Raji (cell line): ENCODE measurements at regions not wholly inside any gene's neighbourhood (a gene's known extent, or its start where the extent isn't known, plus 50 kb on each side); places are given as distances from the start of the nearest gene placed in this dataset.

ENCODE experiments used
- POLR2A ChIP-seq: IDR thresholded peaks from 2 replicates; pipeline ENCODE4 v1.6.1; 2011; ENCODE audit warnings: low read depth, low read length, control low read depth; ENCODE audit not compliant: insufficient read depth

DNA sequence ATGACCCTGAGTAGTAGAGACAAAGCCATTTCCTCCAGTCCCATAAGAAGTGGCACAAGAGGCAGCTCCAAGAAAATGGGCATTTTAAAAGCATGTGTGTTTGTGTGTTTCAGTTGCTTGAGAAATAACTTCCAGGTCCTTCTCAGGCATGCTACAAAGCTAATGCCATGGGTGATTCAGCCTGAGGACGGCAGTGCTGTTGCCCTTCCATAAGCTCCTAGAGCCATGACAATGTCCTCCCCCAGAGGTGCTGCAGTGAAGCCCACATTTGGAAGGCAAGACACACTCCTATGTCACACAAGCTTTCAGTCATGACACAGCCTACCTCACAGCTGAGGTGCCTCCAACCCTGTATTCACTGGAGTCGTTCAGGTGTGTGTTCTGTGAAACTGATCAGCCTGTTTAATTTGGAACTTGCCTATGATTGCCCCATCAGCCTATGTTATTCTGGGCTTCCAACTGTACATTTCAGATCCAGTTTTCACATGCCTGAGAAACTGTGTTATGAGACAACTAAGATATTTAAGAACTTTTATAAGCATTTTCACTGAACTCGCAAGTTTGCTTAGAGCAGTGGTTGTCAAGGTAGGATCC is 213.6 kb downstream of the FOXO1 start:
- no peak for TF ChIP-seq POLR2A

DNA sequence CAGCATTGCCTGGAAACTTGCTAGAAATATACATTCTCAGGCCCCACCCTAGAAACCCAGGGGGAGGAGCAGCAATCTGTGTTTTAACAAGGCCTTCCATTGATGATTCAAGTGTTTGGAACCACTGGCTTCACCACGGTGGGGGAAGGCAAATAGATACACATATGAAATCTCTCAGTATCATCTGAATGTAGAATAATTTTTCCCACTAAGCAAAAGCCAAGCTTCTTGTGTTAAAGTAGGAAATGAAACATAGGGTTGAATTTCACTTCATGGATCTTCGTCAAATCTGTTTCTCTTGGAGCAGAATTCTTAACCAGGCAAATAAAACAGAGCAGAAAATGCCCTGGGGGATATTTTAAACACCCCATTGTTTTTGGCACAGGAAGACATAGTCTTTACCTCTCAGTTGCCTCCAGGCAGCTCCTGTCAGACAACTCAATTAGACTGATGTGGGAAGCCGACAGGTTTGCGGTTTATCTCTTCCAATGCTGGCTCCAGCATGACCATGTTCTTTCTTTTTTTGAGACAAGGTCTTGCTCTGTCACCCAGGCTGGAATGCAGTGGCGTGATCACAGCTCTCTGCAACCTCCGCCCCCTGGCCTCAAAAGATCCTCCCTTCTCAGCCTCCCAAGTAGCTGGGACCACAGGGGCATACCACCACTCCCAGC is 213.0 kb downstream of the FOXO1 start:
- TF ChIP-seq POLR2A, result no peak

DNA sequence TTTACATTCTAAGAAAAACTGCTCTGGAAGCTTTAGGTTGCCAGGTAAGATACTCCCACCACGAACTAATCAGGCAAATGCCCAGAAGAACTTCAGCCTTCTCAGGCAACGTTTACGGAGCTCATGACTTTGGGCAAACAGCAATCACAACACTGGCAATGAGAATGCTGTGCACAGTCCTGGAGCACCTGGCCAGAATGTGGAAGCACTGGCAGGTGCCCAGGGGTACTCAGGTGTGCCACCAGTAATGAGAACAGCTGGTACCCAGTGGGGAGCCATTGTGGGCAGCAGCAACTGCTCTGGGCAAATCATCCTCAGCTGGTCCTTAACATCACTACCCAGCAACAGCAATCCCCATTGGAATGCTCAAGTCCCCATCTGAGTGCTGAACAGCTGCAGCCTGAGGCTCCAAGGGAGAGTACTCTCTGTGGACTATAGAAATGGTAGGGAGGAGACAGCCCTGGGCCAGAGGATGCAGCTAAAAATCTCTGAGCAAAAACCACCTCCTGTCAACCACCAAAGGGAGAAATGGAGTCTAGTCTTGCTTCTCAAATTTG is 210.0 kb downstream of the FOXO1 start:
- no peak for TF ChIP-seq POLR2A

DNA sequence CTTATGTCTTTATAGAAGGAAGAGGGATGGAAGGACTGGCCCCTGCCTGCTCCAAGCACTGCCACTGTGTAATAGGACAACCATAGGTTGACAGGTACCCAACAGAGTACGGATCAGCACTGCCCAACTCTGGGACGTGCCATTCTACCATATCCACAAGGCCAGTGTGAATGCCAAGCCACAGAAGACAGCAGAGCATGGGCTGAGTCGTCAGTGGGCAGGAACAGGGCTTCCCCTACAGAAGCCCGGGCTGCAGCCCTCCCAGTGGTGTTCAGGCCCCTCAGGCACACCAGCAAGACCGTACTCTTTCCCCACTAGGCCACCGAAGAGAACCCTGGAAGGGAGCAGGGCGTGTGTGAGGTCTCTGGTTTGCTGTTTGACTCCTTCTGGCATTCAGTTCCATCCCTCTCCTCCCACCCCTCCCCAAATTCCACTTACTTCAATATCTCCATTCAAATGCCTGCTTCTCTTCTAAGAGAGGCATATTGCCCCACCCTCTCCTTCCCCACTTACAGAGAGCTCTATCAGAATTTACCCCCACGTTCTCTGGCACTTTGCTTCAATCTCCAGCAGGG is 209.4 kb downstream of the FOXO1 start:
- no peak for TF ChIP-seq POLR2A

DNA sequence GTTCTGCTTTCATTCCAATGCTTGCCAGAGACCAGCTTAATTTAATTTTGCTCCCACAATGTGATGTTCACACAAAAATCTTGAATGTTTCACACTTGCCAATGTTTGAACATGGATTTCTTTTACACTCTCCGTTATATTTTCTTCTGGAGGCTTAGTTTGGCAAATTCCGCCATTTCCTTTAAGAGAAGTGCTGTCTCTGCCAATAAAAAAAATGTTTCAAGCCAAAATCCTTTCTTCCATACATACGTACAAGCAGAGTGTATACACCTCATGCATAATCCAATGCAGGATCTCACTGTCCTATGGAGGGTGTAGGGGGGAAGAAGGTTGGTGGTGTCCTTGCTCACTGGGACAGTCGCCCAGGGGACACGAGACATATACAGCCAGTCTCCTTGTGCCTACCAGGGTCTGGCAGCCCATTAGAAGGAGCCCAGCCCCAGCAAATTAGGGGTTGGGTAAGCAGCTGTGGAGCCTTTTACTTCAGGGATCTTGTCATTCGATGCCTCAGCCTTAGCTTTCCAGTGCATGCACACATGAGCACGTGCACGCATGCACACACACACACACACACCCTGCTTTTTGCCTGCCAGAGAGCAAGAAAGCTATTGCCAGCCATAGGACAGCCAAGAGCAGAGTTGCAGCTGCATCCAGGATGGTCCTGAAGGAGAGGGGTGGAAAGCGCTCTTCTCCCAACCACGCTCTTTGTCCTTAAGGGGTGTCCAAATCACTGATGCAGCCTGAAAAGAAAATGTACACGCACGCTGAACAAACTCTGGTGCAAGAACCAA is 208.3 kb downstream of the FOXO1 start:
- no peak for TF ChIP-seq POLR2A

DNA sequence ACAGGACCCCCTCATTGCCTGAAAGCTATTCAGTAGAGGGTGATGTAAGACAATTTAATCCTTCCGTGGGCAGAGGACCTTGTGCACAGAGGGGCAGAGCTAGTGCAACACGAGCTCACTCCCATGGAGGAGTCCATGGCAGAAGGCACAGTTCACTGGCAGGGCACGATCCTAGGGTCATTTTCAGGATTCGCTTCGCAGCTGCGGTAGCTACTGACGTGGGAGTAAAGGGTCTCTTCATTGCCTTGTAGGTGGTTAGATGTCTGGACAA is 207.8 kb downstream of the FOXO1 start:
- TF ChIP-seq POLR2A, result no peak

DNA sequence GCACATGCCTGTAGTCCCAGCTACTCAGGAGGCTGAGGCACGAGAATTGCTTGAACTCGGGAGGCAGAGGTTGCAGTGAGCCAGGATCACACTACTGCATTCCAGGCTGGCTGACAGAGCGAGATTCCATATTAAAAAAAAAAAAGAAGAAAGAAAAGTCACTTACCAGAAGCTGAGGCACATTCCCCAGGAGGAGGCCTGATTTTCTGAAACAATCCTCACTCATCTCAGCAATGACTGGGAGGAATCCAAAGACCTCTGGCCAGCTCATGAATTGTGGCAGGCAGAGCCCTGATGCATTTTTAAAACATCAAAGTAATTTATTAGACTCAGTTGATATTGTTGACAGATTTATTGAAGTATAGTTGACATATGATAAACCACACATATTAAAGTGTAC is 206.3 kb downstream of the FOXO1 start:
- no peak for TF ChIP-seq POLR2A

DNA sequence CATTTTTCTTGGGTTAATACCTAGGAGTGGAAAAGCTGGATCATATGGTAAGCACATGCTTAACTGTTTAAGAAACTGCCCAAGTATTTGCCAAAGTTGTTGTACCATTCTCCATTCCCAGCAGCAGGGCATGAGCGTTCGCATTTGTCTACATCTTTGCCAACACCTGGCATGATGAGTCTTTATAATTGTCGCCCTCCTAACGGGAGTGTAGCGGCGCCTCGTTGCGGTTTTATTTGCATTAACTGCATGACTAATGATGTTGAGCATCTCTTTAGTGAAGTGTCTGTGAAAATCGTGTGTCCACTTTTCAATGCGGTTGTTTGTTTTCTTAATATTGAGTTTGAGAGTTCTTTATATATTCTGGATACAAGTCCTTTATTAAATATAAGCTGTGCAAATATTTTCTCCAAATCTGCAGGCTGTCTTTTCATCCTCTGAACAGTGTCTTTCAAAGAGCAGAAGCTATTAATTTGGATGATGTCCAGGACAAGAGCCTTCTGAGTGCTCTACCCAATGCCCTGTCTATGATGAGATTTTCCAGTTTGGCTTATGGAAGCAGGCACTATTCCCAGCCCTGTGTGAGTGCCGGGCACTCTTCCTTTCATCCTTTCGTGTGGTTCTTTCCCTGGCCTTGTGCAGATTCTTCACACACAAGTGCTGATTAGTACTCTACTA is 202.0 kb downstream of the FOXO1 start:
- no peak for TF ChIP-seq POLR2A

DNA sequence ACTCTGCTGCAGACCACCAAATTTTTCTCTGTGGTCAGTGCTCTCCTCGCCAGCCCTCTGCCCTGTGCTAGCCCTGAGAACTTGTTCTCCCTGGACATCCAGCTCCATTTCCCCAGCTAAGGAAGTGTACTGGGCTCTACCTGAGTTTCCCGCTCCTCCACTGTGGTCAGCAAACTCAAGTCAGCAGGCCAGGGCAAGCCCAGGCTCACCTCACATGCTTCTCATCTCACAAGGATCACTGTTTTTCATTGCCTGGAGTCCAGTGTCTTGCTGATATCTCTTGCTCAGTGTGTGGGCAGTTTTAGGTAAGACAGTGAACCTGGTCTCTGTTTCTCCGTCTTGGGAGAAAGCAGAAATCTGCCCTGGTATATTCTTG is 201.4 kb downstream of the FOXO1 start:
- TF ChIP-seq POLR2A, result no peak

DNA sequence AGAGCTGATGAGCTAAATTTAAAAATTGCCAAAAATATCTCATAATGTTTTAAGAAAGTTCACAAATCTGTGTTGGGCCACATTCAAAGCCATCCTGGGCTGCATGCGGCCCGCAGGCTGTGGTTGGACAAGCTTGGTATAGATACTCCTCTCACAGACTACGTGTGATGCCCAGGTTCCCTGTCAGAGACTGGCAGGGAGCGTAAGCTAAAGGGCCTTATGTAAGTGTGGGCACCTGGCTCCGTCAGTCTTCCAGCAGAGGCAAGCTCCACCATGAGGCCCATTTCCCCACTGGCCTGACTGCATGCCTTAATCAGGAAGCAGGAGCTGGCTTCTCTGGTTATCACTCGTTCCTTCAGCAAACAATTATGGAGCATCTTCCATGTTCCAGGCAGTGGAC is 200.2 kb downstream of the FOXO1 start:
- TF ChIP-seq POLR2A, result no peak

DNA sequence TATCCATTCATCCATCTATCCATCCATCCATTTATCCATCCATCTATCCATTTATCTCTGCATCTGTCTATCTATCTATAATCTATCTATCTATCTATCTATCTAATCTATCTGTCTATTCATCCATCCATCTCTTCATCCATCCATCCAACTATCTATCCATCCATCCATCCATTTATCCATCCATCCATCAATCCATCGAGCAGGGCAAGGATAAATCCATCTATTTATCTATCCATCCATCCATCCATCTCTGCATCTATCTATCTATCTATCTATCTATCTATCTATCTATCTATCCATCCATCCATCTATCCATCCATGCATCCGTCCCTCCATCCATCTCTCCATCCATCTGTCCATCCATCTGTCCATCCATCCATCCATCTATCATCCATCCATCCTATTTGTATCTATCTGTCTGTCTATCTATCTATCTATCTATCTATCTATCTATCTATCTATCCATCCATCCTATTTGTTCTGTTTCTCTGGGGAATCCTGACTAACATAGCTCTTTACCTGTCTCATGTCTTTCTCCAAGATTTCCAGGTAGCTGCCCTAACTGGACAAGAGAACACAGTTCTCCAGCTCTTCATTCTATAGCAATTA is 198.1 kb downstream of the FOXO1 start:
- no peak for TF ChIP-seq POLR2A

DNA sequence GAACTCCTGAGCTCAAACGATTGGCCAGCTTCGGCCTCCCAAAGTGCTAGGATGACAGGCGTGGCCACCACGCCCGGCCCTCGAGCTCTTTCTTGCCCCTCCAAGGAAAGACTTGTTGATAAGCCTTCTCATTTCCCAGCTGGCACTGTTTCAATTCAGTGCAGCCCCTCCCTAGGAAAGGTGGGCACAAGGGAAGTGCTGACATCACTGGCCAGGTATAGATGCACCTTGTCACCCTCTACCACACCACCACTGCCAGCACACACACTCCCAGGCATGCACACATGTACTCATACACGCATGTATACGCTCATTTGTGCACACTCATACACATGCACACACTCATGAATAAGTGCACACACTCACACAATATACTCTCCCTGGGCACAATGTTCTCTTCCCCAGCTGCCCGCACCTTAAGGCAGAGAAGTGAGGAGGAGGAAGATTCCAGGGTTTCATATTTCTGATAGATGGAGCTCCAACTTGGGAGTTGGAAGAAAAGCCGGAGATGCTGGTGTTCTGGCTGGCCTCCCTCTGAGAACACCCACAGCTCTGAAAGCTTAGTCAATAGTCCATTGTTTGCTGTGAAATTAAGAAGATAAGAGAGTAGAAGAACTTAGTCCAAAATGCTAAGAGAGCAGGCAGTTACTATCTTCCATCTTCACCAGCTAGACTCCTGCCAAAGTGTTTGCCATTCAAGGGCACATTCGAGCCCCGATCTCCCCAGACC is 196.7 kb downstream of the FOXO1 start:
- TF ChIP-seq POLR2A, result no peak

DNA sequence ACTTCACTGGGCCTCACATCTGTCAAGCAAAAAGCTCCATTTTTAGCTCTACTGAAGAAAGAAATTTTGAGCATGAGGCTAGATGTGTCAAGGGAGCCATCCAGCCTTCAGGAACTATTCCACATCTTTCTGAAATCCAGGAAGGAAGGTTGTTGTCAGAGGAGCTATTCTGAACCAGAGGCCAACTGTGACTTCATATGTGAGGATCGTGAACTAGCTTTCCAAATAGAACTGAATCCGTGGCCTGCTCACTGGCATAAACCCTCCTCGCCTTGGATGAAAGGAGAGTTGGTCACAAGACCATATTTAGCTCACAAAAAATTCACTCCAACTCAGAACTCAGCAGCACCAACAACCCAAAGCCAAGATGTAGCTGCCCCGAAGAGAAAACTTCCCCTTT is 195.8 kb downstream of the FOXO1 start:
- TF ChIP-seq POLR2A, result no peak

DNA sequence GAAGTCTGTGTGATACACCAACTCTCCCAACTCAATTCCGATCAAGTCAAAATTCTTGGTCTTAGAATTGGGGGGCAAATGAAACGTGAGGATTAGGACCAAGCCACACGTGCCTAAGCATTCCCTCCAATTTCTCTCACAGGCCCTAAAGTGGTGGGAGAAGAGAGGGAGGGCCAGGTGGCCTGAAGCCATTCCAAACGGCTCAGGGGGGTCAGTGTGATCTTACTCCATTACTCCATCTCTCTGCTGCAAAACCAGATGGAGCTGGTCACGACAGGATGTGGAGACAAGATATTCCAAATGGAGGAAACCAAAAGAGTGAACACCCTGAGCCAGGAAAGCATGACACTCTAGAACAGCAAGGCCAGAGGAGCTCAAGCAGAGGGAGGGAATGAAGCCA is 195.4 kb downstream of the FOXO1 start:
- no peak for TF ChIP-seq POLR2A
